HG02588 (cell line): ENCODE measurements at regions not wholly inside any gene's neighbourhood (a gene's known extent, or its start where the extent isn't known, plus 50 kb on each side); places are given as distances from the start of the nearest gene placed in this dataset.

Source experiments
- ATAC-seq: cut with Tn5 transposase; IDR thresholded peaks from one replicate; pipeline ENCODE4 v1.9.1; 2021; ENCODE audit warnings: mild to moderate bottlenecking, moderate library complexity; ENCODE audit not compliant: unreplicated experiment

DNA sequence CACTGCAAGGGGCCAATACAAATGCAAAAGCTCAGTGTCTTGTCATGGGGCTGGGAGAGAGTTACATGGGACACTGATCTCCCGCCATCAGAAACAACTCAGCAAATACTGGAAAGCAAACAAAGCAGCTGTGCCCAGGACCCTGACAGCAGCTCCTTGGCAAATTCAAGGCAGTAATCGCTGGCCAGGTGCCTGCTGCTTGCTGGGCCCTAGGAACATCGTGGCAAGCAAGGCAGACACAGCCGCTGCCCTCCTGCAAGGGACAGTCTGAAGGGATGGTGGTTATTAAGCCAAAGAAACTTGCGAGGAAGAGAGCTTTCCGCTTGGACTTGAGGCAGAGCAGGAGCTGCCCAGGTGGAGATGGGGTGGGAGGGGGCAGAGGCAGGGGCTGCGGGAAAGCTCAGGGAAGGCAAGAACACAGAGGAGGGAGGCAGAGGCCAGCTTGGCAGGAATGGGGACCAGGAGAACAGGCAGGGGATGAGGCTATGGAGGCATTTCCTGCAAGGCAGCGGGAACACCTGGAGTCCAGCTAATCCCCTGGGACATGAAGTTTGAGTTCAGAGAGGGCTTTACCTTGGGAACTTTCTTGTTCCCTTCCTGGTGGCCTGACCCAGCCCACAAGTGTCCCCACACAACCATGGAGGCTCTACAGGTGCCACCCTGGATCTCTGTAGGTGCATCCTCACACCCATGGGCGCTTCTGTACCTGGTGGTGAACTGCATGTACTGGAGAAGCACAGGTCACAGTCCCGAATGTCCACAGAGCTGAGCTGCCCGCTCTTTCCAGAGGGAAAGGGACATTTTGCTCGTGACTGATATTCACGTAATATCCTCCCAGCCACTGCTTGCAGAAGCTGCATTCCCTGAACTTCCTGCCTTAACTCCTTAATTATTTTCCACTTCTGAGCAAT, 78.7 kb upstream of the ATP2B2 start:
- no peak for ATAC-seq

DNA sequence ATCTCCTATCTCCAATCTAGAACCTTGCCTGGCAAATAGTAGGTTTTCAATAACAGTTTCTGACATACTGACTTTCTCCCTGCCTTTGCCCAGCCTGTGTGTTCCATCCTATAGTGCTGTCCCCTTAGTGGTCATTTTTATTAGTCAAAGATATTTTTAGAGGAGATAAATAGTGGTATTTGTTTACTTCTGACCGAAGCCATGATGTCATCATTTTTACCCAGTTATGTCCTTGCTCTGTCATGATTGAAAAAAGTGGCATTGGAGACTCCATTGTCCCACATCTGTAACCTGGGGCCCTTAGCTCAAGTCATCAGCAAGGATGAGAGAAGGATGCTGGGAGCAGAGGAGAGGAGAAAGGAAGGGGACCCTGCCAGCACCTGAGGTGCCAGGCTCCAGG, 80.6 kb upstream of the ATP2B2 start:
- ATAC-seq = no peak

DNA sequence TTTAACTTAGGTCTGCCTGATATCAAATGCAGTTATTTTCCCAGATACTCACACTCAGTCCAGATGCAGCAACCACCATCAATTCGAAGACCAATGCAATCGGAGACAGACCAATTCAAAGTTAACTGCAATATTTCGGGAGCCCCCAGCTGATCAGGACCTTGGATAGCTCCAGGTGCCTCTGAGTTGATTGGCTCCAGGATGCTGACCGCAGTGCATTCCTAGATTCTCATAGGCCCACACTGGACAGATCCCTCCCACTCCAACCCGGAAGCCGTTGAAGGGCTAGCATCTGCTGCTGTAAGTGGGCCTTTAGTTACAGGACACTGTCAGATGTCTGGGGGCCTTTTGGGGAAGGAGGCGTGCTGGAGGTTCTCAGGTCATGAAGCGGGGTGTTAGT, 89.5 kb upstream of the ATP2B2 start:
- ATAC-seq = no peak

DNA sequence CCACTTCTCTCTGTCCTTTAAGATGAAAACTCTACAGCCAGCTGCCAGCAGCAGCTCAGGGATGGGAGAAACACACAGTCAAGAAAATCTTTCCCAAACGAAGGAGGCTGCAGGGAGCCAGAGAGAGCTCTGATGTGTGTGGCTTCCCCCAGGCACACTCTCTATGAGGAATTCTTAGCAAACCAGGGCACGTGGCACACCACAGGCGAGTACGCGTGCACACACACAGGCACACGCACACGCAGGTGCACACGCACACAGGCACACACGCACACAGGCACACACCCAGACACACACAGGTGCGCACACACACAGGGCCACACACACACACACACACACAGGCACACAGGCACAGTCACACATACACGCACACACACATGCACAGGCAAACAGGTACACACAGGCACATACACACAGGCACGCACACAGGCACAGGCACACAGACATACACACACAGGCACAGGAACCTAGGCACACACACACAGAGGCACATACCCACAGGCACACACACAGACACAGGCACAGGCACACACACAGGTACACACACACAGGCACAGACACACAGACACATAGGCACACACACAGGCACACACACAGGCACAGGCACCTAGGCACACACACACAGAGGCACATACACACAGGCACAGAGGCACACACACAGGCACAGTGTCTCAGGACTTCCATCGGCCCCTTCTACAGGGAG, 91.5 kb upstream of the ATP2B2 start:
- no peak for ATAC-seq

DNA sequence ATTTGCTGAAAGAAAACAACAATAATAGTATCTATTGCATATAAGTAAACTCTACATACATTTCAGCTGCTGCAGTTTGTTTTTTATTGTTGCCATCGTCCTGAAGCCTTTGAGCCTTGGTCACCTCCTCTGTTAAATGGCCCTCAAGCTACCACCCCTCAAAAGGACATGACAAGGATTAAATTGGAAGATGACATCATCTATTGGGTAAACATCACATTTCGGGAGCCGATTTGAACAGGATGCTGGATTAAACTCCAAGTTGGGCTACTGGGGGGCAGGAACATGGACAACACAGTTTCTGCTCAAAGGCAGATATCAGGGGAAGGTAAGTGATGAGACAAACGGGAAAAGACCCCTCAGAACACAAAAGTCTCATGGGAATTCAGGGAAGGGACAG, 92.3 kb upstream of the ATP2B2 start:
- ATAC-seq = no peak

DNA sequence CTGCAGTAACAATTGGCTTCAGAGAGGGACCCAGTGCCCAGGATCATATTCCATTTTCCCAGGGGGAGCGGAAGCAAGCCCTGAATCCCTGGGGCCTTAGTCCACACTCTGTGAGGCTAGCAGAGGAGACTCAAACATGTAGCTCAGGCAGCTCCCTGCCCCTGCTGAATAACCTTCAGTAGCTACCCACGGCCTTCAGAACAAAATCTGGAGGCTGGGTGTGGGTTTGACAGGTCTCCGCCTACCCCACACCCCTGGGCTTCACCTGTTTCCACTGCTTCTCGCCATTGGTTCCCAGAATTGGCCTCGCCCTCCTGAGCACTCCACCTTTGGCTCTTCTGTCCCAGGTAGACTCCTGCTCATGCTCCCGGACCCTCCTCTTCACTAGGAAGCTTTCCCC, 93.6 kb upstream of the ATP2B2 start:
- no peak for ATAC-seq

DNA sequence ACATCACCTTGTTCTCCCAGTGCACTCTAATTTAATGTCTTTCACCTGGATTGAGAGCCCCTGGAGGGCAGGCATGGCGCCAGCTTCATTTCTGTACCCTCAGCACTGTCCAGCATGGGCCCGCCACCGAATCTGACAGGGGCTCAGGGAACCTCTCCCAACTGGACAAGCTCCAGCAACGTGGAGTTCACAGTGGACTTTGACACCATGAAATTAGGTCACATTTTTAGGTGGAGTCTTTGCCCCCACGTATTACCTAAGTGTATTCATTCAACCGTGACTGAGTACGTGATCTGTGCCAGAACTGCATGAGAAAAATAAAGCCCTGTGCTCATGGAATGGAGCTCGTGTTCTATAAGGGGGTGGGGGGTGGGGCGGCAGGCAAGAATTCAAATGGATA, 94.1 kb upstream of the ATP2B2 start:
- no peak for ATAC-seq

DNA sequence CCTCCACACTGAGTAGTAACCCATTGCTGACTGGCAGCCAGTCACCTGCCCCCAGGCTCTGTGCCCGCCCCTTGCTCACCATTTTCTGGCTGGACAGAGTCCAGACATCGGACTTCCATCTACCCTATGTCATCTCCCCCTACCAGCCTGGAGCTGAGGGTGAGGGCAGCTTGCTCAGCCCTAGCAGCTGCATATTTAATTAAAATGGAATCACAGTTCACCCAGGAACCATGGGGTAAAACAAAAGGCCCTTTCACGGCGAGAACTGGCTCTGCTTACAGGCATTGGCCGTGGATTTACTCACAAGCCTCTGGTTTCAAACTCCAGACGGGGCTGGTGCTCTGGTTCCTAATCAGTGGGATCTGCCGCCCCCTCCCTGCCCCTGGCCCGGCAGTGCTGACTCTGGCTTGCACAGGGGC, 94.9 kb upstream of the ATP2B2 start:
- no peak for ATAC-seq

DNA sequence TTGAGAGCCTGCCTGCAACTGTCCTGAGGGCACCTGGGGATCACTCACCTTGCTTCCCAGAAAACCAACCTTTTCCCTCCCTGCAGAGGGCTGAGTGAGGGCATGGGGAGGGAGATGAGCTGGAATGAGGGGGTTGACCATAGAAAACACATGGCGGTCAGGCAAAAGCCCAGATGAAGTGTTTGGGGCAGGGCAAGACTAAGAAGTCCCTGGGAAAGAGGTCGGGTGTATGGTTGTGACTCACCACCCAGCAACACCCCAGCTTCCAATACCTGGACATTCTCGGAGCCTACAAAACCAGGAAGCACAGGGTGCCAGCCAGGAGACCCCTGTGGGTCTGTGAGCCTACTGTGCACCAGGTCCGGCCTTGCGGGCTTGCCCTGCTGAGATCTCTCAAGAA, 95.3 kb upstream of the ATP2B2 start:
- no peak for ATAC-seq

DNA sequence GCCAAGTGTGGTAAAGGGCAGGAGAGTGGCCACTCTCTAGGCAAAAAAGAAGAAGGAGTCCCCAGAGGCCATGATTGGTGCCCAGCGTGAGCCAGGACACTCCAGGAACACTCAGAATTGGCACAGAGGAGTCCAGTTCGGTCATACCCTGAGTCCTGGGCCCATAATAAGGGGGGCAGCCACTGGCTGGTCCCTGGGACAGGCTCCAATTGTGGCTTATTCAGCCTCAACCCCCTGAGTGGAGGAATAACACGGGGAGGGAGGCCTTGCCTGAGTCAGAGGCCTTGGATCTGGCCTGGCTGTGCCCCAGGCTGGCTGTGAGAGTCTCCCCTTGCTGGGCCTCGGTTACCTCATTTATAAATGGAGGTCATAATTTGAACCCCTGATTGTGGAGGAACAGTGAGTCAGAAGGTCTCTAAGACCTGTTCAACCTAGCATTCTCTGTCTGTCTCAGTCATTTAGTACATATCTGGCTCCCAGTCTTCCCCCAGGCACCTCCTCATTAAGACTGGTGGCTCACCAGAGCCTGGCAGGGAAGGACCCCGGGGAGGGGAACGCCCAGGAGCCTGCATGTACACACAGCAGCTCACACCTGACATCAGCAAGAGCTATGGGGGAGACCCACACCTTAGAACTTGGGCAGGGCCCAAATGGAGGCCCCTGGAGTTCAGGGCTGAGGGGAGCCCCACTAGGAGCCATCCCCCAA, 95.9 kb upstream of the ATP2B2 start:
- ATAC-seq = no peak

DNA sequence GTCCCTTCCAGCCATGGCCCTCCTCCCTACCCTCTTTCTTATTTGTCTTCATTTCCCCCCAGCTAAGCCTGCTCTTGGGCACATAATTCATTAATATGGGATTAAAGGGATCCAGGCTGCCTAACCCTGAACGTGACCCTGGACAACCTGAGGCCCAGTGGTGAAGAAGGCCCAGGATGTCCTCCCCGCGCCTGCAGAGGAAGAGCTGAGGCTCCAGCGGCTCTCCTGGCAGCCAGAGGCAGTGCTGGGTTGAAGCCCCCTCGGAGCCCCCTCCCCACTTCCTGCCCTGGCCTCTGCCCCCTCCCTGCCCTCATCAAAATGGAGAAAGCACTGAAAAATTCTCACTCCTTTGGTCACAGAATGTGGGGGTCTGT, 96.5 kb upstream of the ATP2B2 start:
- no peak for ATAC-seq

DNA sequence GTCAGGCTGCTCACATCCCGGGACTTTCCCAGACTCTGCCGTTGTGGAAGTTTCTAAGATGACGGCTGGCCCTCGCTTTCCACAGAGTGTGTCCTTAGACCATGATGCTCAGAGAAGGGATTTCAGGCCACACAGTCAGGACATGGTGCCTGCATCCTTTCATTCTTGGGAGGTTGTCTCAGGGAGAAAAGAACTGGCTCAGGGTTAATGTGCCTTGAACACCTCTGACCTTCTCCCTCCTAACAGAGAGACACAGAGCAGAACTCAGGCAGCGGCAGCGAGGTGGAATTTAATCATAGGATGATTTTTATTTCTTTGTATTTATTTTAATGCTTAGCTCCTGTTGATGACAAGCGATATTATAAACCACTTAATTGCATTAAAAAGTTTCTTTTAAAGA, 96.9 kb upstream of the ATP2B2 start:
- no peak for ATAC-seq

DNA sequence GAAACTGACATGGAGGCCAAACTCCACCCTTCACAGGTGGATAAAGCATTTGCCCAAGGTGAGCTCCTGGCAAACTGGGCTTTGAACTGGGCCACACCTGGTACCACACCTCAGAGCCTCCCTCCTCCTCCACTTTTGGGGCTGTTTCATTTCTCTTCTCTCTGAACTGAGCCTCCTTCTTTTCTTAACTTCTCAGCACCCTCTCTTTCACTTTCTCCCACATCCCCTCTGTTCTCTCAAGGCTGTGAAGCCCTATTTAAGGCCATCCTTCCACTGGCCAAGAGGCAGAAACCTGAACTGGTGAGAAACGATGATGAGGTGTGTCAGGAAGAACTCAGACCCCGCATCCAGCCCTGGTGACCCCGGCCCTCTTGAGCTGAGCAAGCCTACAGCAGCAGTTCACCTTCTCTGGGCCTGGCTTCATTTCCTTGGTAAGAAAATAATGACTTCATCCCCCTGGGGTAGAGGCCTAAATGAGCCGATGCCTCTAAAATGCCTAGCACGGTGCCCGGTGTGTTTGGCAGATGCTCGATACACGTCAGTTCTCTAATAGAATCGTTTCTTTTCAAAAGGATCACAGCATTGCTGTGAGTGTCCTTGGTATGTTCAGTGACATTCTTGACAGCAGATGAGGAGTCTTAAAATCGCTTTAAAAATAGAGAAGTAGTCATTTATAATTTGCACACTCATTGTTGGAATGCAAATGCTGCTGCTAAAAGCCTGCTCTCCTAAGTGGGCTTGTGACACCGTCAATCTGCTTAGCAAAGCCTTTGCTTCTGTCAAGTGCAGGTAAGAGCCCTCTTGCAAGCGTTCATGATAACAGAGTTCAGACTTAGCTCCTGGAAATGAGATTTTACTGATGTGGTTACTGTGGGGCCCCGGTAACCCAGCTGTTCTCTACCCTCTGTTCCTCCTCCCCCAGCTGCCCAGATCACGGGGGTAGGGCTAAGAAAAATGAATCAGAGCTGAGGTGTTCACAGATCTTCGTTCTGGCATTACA, 97.7 kb upstream of the ATP2B2 start:
- peak; percentile 49 for ATAC-seq

DNA sequence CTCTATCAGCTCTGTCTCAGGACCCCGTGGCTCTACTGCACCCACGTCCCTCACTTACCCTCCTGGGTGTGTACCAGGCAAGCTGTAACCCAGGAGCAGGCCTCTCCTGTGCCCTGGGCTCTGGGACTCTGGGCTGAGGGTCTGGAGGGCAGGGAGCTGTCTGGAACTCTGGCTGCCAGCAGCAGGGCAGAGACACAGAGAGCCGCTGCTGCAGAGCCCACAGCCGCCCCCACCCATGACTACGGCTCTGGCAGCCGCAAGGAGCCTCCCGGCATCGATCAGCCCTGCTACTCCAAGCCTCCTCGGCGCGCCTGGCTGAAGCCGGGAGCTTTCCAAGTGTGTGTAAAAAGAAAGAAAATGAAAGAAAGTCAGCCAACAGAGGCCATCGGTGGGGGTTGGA, 103.7 kb upstream of the ATP2B2 start:
- no peak for ATAC-seq

DNA sequence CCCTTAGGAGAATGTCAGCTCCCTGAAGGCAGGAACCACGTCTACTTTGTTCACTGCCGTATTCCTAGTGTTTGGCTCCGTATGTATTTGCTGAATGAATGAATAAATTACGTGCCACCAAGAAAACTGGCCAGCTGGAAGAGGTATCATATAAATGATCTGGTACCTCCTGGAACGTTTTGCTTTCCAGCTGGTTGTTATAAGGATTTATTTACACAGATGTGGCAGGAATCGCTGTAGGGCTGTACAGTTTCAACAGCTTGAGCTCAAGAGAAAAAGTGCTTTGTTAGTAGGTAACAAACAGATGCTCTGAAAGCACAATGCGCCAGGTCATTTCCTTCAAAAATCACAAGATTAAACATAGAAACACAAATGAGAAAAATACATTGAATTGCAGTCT, 108.8 kb upstream of the ATP2B2 start:
- no peak for ATAC-seq

DNA sequence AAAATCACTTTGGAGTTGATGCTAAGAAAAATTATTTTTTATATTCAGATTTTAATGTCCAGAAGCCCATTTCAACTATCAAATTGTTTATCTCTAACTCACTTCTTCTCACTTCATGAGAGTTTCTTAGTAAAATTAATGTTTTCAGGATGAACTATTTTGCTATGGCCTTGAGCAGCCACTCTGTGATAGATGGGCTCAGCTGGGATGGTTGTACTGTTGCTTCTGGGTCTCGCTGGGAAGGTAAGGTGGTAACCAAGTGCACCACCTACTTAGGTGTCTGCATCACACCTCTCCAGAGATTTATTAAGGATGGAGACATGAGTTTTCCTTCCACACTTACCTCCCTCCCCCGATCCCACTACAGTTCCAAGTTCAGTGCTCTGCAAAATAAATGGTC, 110.3 kb upstream of the ATP2B2 start:
- ATAC-seq = no peak

DNA sequence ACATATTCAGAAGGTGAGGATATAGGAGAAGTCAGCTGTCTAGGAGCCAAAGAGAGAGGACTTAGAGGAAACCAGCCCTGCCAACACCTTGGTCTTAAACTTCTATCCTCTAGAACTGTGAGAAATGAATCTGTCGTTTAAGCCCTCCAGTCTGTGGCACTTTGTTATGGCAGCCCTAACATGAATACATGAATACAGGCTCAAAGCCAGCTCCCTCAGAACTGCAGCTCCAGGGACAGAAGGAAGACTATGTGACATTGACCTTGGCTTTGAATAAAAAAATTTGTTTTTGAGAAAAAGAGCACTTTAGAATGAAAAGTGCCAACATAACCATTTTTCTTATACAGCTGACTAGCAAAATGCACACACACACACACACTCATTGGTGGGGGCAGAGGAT, 110.9 kb upstream of the ATP2B2 start:
- no peak for ATAC-seq

DNA sequence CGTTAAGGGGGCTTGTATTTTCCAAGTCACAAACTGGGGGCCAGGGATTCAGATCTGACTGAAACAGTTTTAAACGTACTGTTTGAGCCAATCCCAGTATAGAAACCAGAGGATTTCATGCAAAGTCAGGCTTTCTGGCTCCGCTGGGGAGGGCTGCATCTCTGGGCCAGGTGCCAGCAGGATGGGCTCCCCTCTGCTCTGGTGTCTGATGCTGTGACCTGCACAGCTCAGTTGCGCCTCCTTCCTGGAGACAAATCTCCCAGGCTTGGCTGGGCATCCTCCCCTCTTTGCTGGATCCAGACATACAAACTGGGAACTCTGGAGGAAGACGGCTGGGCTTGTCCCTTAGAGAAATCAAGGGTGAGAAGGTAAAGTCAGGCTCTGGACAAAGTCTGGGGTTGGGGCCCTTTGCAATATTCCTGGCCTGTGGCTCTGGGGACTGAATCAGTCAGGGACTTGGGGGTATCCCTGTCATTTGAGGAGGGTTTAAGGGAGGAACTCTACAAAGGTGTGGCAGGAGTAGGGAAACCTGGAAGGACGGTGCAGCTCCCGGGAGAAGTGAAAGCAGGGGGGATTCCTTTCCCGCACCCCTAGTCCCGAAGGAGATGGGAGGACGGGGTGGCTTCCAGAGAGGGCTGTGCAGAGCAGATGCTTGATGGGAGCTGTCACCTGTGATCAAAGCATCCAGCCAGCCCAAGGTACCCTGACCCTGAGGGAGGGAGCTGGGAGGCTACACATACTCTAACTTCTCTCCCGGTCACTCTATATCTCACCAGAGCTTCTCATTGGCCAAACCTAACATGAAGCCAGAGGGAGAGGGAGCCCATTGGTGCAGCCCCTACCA, 114.8 kb upstream of the ATP2B2 start:
- no peak for ATAC-seq

DNA sequence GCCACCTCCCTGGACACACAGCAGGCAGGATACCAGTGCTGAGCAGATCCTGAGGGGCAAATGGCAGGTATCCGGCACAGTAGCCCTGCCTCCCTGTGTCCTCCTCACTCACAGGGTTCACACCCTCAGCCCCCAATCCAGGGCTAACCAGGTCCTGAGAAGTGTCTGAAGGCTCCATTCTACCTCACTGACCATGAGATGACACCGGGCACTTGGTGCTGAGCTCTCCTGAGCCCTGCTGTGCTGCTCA, 115.4 kb upstream of the ATP2B2 start:
- ATAC-seq = no peak
